Testis (tissue), 2 donors: ENCODE measurements at regions not wholly inside any gene's neighbourhood (a gene's known extent, or its start where the extent isn't known, plus 50 kb on each side); places are given as distances from the start of the nearest gene placed in this dataset.

Source experiments
- DNase-seq: peaks from one replicate; pipeline ENCODE4 v3.0.0-alpha.2; 2019
- H3K27ac ChIP-seq, 2 donors: fragments of 200-600 bp; sonication (generic); one replicate each; pipeline ENCODE4 v1.5.1; 2019
- H3K27me3 ChIP-seq: fragments of 200-600 bp; sonication (generic); one replicate; pipeline ENCODE4 v1.5.1; 2019
- H3K36me3 ChIP-seq: fragments of 200-600 bp; sonication (generic); one replicate; pipeline ENCODE4 v1.5.1; 2017; ENCODE audit warnings: low read depth; ENCODE audit errors: missing control alignments
- H3K4me1 ChIP-seq: fragments of 200-600 bp; sonication (generic); one replicate; pipeline ENCODE4 v1.5.1; 2019
- H3K4me3 ChIP-seq, 2 donors: fragments of 200-600 bp; sonication (generic); one replicate each; pipeline ENCODE4 v1.5.1; 2017 to 2019
- H3K9me3 ChIP-seq: fragments of 200-600 bp; sonication (generic); one replicate; pipeline ENCODE4 v1.5.1; 2017
- CTCF ChIP-seq, 3 experiments: fragments of 450-650 bp in 2 of 3; fragments of 200-600 bp in 1 of 3; sonication (generic) in 1 of 3; IDR thresholded peaks; one replicate each; pipeline ENCODE4 v1.5.1; 2016 to 2019; ENCODE audit warnings: antibody characterized with exemption in 3 of 3, mild to moderate bottlenecking in 2 of 3, moderate library complexity in 1 of 3
- POLR2A ChIP-seq: fragments of 450-650 bp; IDR thresholded peaks from one replicate; pipeline ENCODE4 v1.6.1; 2017; ENCODE audit warnings: antibody characterized with exemption, mild to moderate bottlenecking, moderate library complexity
- WGBS, 2 donors: methylation state at CpG; one replicate each; pipeline ENCODE4 v1.1.5; 2018; 5-methylcytosine and 5-hydroxymethylcytosine counted together
- intact Hi-C: fragments of 100-400 bp; cut with DNase I; formaldehyde crosslinking; loops from one replicate; pipeline ENCODE4 v1.15.1; 2023; ENCODE audit warnings: low total_unique reads

GRCh38 chr11:38014405-38014804, 1416.4 kb upstream of the RAG2 start:
- no peak for DNase-seq

GRCh38 chr11:38013157-38013556, 1415.1 kb upstream of the RAG2 start:
- no peak overlapping the region for H3K27ac ChIP-seq
- no peaks in the 10 kb centered on the region for H3K4me1 ChIP-seq
- no peak overlapping the region for H3K4me3 ChIP-seq
- 81 to 90% methylated on average over 8 of the region's 8 CpGs for WGBS, 2 donors
- H3K36me3 ChIP-seq = no peaks in the 10 kb centered on the region
- no peak for DNase-seq
- no peak for TF ChIP-seq CTCF (IDR thresholded peaks at IDR 0.05)
- no peak for TF ChIP-seq POLR2A
- H3K27me3 ChIP-seq = no peaks in the 10 kb centered on the region
- no peaks in the 10 kb centered on the region for H3K9me3 ChIP-seq
- intact Hi-C loops = no loop called here

More at GRCh38 chr11:38014405-38014804, 1416.4 kb upstream of the RAG2 start:
- Histone ChIP-seq H3K36me3 (no peaks in the 10 kb centered on the region), H3K27ac (no peak overlapping the region), H3K27me3 (no peaks in the 10 kb centered on the region), H3K9me3 (no peaks in the 10 kb centered on the region), H3K4me1 (no peaks in the 10 kb centered on the region), H3K4me3 (no peak overlapping the region)
- intact Hi-C loops = no loop called here
- TF ChIP-seq POLR2A (no peak), CTCF (IDR thresholded peaks at IDR 0.05) (no peak)
- 40 to 55% methylated on average over 1 of the region's 1 CpG for WGBS, 2 donors

- Histone ChIP-seq H3K4me3 (no peak overlapping the region), H3K9me3 (no peaks in the 10 kb centered on the region), H3K27me3 (no peaks in the 10 kb centered on the region), H3K4me1 (no peaks in the 10 kb centered on the region), H3K36me3 (no peaks in the 10 kb centered on the region), H3K27ac (no peak overlapping the region)
- TF ChIP-seq POLR2A (no peak), CTCF (IDR thresholded peaks at IDR 0.05) (no peak)
- DNase-seq = no peak
- intact Hi-C loops = no loop called here
These were observed 1413.5 kb upstream of the RAG2 start for GRCh38 chr11:38011496-38011895.

GRCh38 chr11:38009932-38010331, 1411.9 kb upstream of the RAG2 start:
- intact Hi-C loops = no loop called here
- TF ChIP-seq CTCF (IDR thresholded peaks at IDR 0.05) = no peak
- TF ChIP-seq POLR2A = no peak
- no peak overlapping the region for H3K4me3 ChIP-seq
- 91 to 100% methylated on average over 1 of the region's 1 CpG for WGBS, 2 donors
- H3K9me3 ChIP-seq = no peaks in the 10 kb centered on the region
- H3K36me3 ChIP-seq = no peaks in the 10 kb centered on the region
- H3K4me1 ChIP-seq = no peaks in the 10 kb centered on the region
- DNase-seq = no peak
- no peaks in the 10 kb centered on the region for H3K27me3 ChIP-seq
- H3K27ac ChIP-seq = no peak overlapping the region

- intact Hi-C loops = no loop called here
- no peaks in the 10 kb centered on the region for H3K4me1 ChIP-seq
- H3K27ac ChIP-seq = no peak overlapping the region
- no peaks in the 10 kb centered on the region for H3K36me3 ChIP-seq
- DNase-seq = no peak
- no peak overlapping the region for H3K4me3 ChIP-seq
- no peaks in the 10 kb centered on the region for H3K27me3 ChIP-seq
- TF ChIP-seq CTCF (IDR thresholded peaks at IDR 0.05) (no peak), POLR2A (no peak)
- H3K9me3 ChIP-seq = no peaks in the 10 kb centered on the region
These were observed 1408.4 kb upstream of the RAG2 start for GRCh38 chr11:38006466-38006865.
